SKM-1 treated with dmso at 0.1 percent for 144 hours (cell line): ENCODE measurements at regions not wholly inside any gene's neighbourhood (a gene's known extent, or its start where the extent isn't known, plus 50 kb on each side); places are given as distances from the start of the nearest gene placed in this dataset.
A peak's percentile ranks its signal among the peaks of the same experiment; 100 is the strongest.
"Not testable (repeated sequence)": the region's sequence is repeated elsewhere in the genome, so short reads cannot be mapped to it uniquely, and the experiment has no call there.

ENCODE experiments used
- DNase-seq: peaks from one replicate; lab custom pipeline; 2025; ENCODE audit not compliant: unreplicated experiment; lab: John Stamatoyannopoulos, UW

- DNase-seq = not testable (repeated sequence)
Measured at GRCh38 chr2:47690706-47691325, 92.1 kb upstream of the MSH6 start.

GRCh38 chr2:47690132-47690531 lies 92.8 kb upstream of the MSH6 start:
- no peak for DNase-seq

- DNase-seq = not testable (repeated sequence)
Measured at GRCh38 chr2:47689118-47689517, 93.8 kb upstream of the MSH6 start.

GRCh38 chr2:47688561-47688960 lies 94.4 kb upstream of the MSH6 start:
- DNase-seq = no peak

GRCh38 chr2:47687856-47688255 lies 95.1 kb upstream of the MSH6 start:
- no peak for DNase-seq

- DNase-seq = no peak
Measured at GRCh38 chr2:47686018-47686417, 96.9 kb upstream of the MSH6 start.

- DNase-seq = no peak
Measured at GRCh38 chr2:47682216-47682749, 100.7 kb upstream of the MSH6 start.

GRCh38 chr2:47676261-47676926 lies 105.6 kb upstream of the KCNK12 start:
- no peak for DNase-seq

- no peak for DNase-seq
Measured at GRCh38 chr2:47675196-47675825, 104.5 kb upstream of the KCNK12 start.

GRCh38 chr2:47666332-47666731 lies 95.5 kb upstream of the KCNK12 start:
- no peak for DNase-seq

GRCh38 chr2:47664817-47665216 lies 94.0 kb upstream of the KCNK12 start:
- peak; percentile 0 for DNase-seq

GRCh38 chr2:47662552-47662951 lies 91.8 kb upstream of the KCNK12 start:
- no peak for DNase-seq

GRCh38 chr2:47661310-47661709 lies 90.5 kb upstream of the KCNK12 start:
- no peak for DNase-seq

- DNase-seq = no peak
Measured at GRCh38 chr2:47660168-47660567, 89.4 kb upstream of the KCNK12 start.

- no peak for DNase-seq
Measured at GRCh38 chr2:47658646-47659320, 88.0 kb upstream of the KCNK12 start.

- no peak for DNase-seq
Measured at GRCh38 chr2:47657886-47658489, 87.2 kb upstream of the KCNK12 start.

GRCh38 chr2:47656715-47657600 lies 86.2 kb upstream of the KCNK12 start:
- no peak for DNase-seq

GRCh38 chr2:47655563-47655880 lies 84.7 kb upstream of the KCNK12 start:
- no peak for DNase-seq

GRCh38 chr2:47654790-47655562 lies 84.2 kb upstream of the KCNK12 start:
- DNase-seq = no peak
